Endothelial cell of umbilical vein (primary cell): ENCODE measurements at regions not wholly inside any gene's neighbourhood (a gene's known extent, or its start where the extent isn't known, plus 50 kb on each side); places are given as distances from the start of the nearest gene placed in this dataset.

Experiments
- EZH2 ChIP-seq: IDR thresholded peaks from 2 replicates; pipeline ENCODE4 v1.6.1; 2012; ENCODE audit warnings: borderline replicate concordance, low read depth, mild to moderate bottlenecking, moderate library complexity, low read length, inconsistent platforms; ENCODE audit not compliant: severe bottlenecking
- FOS ChIP-seq: IDR thresholded peaks from 2 replicates; pipeline ENCODE4 v1.6.1; 2011; ENCODE audit warnings: mild to moderate bottlenecking, low read length, moderate library complexity, borderline replicate concordance; ENCODE audit not compliant: insufficient read depth
- GATA2 ChIP-seq: IDR thresholded peaks from 2 replicates; pipeline ENCODE4 v1.7.0; 2011; ENCODE audit warnings: low read depth, mild to moderate bottlenecking, moderate library complexity, mixed read lengths, low read length; ENCODE audit not compliant: insufficient read length, insufficient read depth
- JUN ChIP-seq: IDR thresholded peaks from 2 replicates; pipeline ENCODE4 v1.6.1; 2011; ENCODE audit warnings: borderline replicate concordance, low read depth; ENCODE audit not compliant: insufficient read length, insufficient read depth
- MYC ChIP-seq: IDR thresholded peaks from one replicate; pipeline ENCODE4 v1.6.1; 2011; ENCODE audit warnings: mild to moderate bottlenecking, low read depth, low read length
- POLR2A ChIP-seq: IDR thresholded peaks from 2 replicates; pipeline ENCODE4 v1.6.1; 2012; ENCODE audit warnings: low read depth, mild to moderate bottlenecking, control low read depth, low read length
- POLR2AphosphoS5 ChIP-seq: IDR thresholded peaks from 2 replicates; pipeline ENCODE4 v1.6.1; 2012; ENCODE audit warnings: low read depth, mild to moderate bottlenecking, control low read depth, low read length, moderate library complexity; ENCODE audit not compliant: insufficient read depth
- TF ChIP-seq, protein P1 (sequence below), 2 donors: IDR thresholded peaks; 1 replicate in 1 of 2; 2 replicates in 1 of 2; pipeline ENCODE4 v1.5.1; 2011; ENCODE audit warnings: low read length in 2 of 2, mild to moderate bottlenecking in 2 of 2, moderate library complexity in 2 of 2, control low read depth in 1 of 2, inconsistent platforms in 1 of 2, low read depth in 1 of 2; ENCODE audit not compliant: insufficient read depth in 1 of 2; ENCODE audit errors: extremely low read depth in 1 of 2
- TF ChIP-seq, protein P2 (sequence below): IDR thresholded peaks from 2 replicates; pipeline ENCODE4 v1.6.1; 2011; ENCODE audit not compliant: insufficient read depth, insufficient read length

DNA sequence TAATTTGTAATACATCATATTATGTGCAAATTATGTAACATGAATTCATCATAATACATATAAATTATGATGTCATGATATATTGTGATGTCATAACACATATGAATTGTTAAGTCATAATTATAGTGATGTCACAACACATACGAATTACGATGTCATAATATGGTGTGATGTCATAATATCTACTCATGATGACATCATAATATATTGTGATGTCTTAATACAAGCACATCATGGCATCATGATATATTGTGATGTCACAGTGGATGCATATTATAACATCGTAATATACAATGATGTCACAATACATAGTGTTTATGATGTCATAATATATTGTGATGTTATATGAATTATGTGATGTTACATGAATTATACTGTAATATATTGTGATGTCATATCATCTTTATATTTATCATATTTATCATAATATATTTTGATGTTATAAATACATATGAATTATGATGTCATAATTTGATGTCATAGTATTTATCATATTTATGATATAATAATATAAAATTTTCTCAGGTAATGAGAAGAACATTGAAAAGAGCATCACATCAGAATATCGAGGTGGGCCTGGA is 1793.0 kb downstream of the TP53TG3F start:
- TF ChIP-seq, protein P1, sequence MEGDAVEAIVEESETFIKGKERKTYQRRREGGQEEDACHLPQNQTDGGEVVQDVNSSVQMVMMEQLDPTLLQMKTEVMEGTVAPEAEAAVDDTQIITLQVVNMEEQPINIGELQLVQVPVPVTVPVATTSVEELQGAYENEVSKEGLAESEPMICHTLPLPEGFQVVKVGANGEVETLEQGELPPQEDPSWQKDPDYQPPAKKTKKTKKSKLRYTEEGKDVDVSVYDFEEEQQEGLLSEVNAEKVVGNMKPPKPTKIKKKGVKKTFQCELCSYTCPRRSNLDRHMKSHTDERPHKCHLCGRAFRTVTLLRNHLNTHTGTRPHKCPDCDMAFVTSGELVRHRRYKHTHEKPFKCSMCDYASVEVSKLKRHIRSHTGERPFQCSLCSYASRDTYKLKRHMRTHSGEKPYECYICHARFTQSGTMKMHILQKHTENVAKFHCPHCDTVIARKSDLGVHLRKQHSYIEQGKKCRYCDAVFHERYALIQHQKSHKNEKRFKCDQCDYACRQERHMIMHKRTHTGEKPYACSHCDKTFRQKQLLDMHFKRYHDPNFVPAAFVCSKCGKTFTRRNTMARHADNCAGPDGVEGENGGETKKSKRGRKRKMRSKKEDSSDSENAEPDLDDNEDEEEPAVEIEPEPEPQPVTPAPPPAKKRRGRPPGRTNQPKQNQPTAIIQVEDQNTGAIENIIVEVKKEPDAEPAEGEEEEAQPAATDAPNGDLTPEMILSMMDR (IDR thresholded peaks at IDR 0.05; ENCODE audit: extremely low read depth in 1 of 2, insufficient read depth in 1 of 2, low read depth in 1 of 2, low read length in 2 of 2): no peak
- no peak for TF ChIP-seq POLR2AphosphoS5
- no peak for TF ChIP-seq MYC
- no peak for TF ChIP-seq GATA2
- TF ChIP-seq, protein P2, sequence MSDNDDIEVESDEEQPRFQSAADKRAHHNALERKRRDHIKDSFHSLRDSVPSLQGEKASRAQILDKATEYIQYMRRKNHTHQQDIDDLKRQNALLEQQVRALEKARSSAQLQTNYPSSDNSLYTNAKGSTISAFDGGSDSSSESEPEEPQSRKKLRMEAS: no peak
- TF ChIP-seq JUN: no peak
- TF ChIP-seq EZH2: no peak
- no peak for TF ChIP-seq POLR2A
- TF ChIP-seq FOS: no peak
